HEK293T (cell line): ENCODE measurements at regions not wholly inside any gene's neighbourhood (a gene's known extent, or its start where the extent isn't known, plus 50 kb on each side); places are given as distances from the start of the nearest gene placed in this dataset.
"Not testable (repeated sequence)": the region's sequence is repeated elsewhere in the genome, so short reads cannot be mapped to it uniquely, and the experiment has no call there.

ENCODE experiments used
- BHLHE40 ChIP-seq: fragments of 450-650 bp; IDR thresholded peaks from 2 replicates; pipeline ENCODE4 v1.6.1; 2016; ENCODE audit warnings: mild to moderate bottlenecking, moderate library complexity, borderline replicate concordance
- ELF4 ChIP-seq: fragments of 450-650 bp; IDR thresholded peaks from 2 replicates; pipeline ENCODE4 v1.6.1; 2017; ENCODE audit warnings: antibody characterized with exemption
- FOXM1 ChIP-seq: fragments of 450-650 bp; IDR thresholded peaks from 2 replicates; pipeline ENCODE4 v1.6.1; 2017; ENCODE audit warnings: mild to moderate bottlenecking, borderline replicate concordance
- NFRKB ChIP-seq: fragments of 450-650 bp; IDR thresholded peaks from 2 replicates; pipeline ENCODE4 v1.6.1; 2016; ENCODE audit warnings: mild to moderate bottlenecking, moderate library complexity
- SP1 ChIP-seq: fragments of 450-650 bp; IDR thresholded peaks from 2 replicates; pipeline ENCODE4 v1.6.1; 2017
- SUZ12 ChIP-seq: fragments of 450-650 bp; IDR thresholded peaks from 2 replicates; pipeline ENCODE4 v1.6.1; 2016; ENCODE audit warnings: mild to moderate bottlenecking
- TARDBP ChIP-seq: fragments of 450-650 bp; IDR thresholded peaks from 2 replicates; pipeline ENCODE4 v1.6.1; 2016
- ZNF384 ChIP-seq: fragments of 450-650 bp; IDR thresholded peaks from 2 replicates; pipeline ENCODE4 v1.6.1; 2016

DNA sequence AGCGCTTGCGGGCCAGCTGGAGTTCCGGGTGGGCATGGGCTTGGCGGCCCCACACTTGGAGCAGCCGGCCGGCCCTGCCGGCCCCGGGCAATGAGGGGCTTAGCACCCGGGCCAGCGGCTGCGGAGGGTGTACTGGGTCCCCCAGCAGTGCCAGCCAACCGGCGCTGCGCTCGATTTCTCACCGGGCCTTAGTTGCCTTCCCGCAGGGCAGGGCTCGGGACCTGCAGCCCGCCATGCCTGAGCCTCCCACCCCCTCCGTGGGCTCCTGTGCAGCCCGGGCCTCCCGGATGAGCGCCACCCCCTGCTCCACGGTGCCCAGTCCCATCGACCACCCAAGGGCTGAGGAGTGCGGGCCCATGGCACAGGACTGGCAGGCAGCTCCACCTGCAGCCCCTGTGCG is 53.4 kb upstream of the AGA start:
- not testable (repeated sequence) for TF ChIP-seq SUZ12, ZNF384, SP1, NFRKB, FOXM1, TARDBP, BHLHE40, ELF4
